ENCODE measurements at regions not wholly inside any gene's neighbourhood (a gene's known extent, or its start where the extent isn't known, plus 50 kb on each side); places are given as distances from the start of the nearest gene placed in this dataset.
A peak's percentile ranks its signal among the peaks of the same experiment; 100 is the strongest.

DNA sequence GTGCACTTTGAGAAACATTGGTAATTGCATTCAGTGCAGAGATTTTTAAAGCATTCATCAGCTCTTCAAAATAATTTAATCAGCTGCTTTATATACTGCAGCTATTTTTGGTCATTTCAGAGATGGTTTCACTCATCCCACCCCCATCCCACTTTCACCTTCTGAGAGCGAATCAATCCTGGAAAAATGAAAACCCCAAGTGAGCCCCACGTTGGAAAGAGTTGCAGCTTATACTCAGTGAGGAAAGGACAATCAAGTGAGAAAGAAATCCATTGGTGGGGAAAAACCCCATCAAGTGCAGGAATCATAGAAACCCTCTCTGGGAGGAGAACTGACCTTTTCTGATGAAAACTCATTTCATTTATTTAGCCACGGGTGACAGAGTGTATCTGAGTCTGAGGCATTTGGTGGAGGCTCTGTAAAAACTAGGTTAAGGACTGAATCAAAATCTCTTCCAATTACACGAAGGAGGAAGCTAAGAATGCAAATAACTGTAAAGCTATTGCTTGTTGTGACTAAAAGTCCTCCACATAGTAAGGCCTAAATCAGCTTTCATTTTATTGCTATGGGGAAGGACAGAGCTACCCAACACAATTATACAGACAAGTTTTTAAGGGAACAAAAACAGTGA lies 240.4 kb upstream of the PGRMC2 start:
- Histone ChIP-seq H3K36me3 (ENCODE audit: control insufficient read depth in 2 of 3, insufficient read depth in 3 of 3, low read length in 3 of 3) (no peaks in the 10 kb centered on the region), H3K9me3 (ENCODE audit: control insufficient read depth in 2 of 3, insufficient read depth in 1 of 3, low read length in 3 of 3) (no peaks in the 10 kb centered on the region), H3K4me1 (ENCODE audit: control insufficient read depth in 2 of 3, insufficient read depth in 2 of 3, low read depth in 1 of 3, low read length in 3 of 3) (peaks cover 0 to 8% (median 2%) of the 10 kb centered on the region in 3 donors), H3K27me3 (ENCODE audit: control insufficient read depth, insufficient read depth, low read length) (no peaks in the 10 kb centered on the region), H3K27ac (ENCODE audit: low read depth in 2 of 2, low read length in 2 of 2) (peak overlapping the region in 1 of 2 donors; percentile 13), H3K9ac (ENCODE audit: low read length in 3 of 3) (no peak overlapping the region), H3K4me3 (ENCODE audit: low read length in 3 of 3) (no peak overlapping the region)
- FAIRE-seq (no peak), DNase-seq (no peak)
- TF ChIP-seq, protein P1, sequence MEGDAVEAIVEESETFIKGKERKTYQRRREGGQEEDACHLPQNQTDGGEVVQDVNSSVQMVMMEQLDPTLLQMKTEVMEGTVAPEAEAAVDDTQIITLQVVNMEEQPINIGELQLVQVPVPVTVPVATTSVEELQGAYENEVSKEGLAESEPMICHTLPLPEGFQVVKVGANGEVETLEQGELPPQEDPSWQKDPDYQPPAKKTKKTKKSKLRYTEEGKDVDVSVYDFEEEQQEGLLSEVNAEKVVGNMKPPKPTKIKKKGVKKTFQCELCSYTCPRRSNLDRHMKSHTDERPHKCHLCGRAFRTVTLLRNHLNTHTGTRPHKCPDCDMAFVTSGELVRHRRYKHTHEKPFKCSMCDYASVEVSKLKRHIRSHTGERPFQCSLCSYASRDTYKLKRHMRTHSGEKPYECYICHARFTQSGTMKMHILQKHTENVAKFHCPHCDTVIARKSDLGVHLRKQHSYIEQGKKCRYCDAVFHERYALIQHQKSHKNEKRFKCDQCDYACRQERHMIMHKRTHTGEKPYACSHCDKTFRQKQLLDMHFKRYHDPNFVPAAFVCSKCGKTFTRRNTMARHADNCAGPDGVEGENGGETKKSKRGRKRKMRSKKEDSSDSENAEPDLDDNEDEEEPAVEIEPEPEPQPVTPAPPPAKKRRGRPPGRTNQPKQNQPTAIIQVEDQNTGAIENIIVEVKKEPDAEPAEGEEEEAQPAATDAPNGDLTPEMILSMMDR (IDR thresholded peaks at IDR 0.05; ENCODE audit: borderline replicate concordance, extremely low read depth, insufficient read depth) = no peak
- intact Hi-C loops (cut with DNase I) = no loop called here

DNA sequence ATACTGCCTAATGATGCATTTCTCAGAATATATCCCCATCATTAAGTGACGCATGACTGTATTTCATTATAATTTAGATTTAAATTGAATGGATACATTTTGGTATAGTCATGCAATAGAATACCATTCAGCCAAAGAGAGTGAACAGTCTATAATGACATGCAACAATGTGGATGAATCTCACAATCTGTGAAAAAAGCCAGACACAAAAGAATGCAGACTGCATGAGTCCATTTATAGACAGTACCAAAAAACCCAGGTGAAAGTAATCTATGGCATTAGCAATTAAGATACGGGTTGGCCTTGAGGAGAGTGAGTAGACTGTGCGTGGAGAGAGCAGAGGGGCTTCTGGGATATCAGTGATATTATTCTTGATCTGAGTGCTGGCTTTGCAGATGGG lies 239.7 kb upstream of the PGRMC2 start:
- no peaks in the 10 kb centered on the region for H3K27me3 ChIP-seq (ENCODE audit: control insufficient read depth, insufficient read depth, low read length)
- intact Hi-C loops (cut with DNase I) = no loop called here
- no peak for DNase-seq
- no peak overlapping the region for H3K27ac ChIP-seq (ENCODE audit: low read depth in 2 of 2, low read length in 2 of 2)
- no peak for FAIRE-seq
- H3K9me3 ChIP-seq (ENCODE audit: control insufficient read depth in 2 of 3, insufficient read depth in 1 of 3, low read length in 3 of 3) = no peaks in the 10 kb centered on the region
- TF ChIP-seq, protein P1 (IDR thresholded peaks at IDR 0.05; ENCODE audit: borderline replicate concordance, extremely low read depth, insufficient read depth) = no peak
- H3K4me1 ChIP-seq (ENCODE audit: control insufficient read depth in 2 of 3, insufficient read depth in 2 of 3, low read depth in 1 of 3, low read length in 3 of 3) = peaks cover 0 to 8% (median 2%) of the 10 kb centered on the region in 3 donors
- no peaks in the 10 kb centered on the region for H3K36me3 ChIP-seq (ENCODE audit: control insufficient read depth in 2 of 3, insufficient read depth in 3 of 3, low read length in 3 of 3)
- H3K9ac ChIP-seq (ENCODE audit: low read length in 3 of 3) = no peak overlapping the region
- no peak overlapping the region for H3K4me3 ChIP-seq (ENCODE audit: low read length in 3 of 3)

DNA sequence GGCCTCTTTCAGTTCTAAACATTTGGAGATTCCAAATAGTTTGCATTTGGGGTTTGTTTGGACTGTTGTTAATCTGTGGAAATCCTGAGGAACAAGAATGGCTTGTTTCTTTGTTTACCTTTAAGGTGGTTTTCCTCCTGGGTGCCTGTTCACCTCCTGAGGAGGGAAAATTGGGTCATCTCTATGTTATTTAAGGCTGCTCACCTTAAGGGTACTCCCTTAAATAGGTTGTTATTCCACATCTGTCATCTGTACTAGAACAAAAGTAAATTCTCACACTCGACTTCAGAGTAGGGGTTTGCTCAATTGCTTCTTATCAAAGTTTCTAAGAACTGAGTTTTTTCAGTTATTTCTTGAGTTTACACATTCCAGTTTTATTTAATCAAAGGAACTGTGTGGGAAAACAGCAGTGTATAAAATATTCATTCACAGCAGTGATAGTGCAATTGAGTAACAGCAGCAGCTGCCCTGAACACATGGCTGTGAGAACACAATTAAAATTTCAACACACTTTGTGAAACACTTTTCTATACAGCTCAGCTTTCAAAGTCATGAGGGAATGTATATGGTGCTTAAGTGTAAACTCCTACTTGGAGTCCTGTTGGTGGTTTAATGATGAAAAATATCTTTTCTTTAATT lies 238.5 kb upstream of the PGRMC2 start:
- TF ChIP-seq, protein P1 (IDR thresholded peaks at IDR 0.05; ENCODE audit: borderline replicate concordance, extremely low read depth, insufficient read depth) = no peak
- no peaks in the 10 kb centered on the region for H3K36me3 ChIP-seq (ENCODE audit: control insufficient read depth in 2 of 3, insufficient read depth in 3 of 3, low read length in 3 of 3)
- DNase-seq (no peak), FAIRE-seq (no peak)
- peaks cover 0 to 8% (median 2%) of the 10 kb centered on the region in 3 donors for H3K4me1 ChIP-seq (ENCODE audit: control insufficient read depth in 2 of 3, insufficient read depth in 2 of 3, low read depth in 1 of 3, low read length in 3 of 3)
- H3K9me3 ChIP-seq (ENCODE audit: control insufficient read depth in 2 of 3, insufficient read depth in 1 of 3, low read length in 3 of 3) = no peaks in the 10 kb centered on the region
- intact Hi-C loops (cut with DNase I) = no loop called here
- no peak overlapping the region for H3K9ac ChIP-seq (ENCODE audit: low read length in 3 of 3)
- H3K27me3 ChIP-seq (ENCODE audit: control insufficient read depth, insufficient read depth, low read length) = no peaks in the 10 kb centered on the region
- H3K4me3 ChIP-seq (ENCODE audit: low read length in 3 of 3) = no peak overlapping the region
- H3K27ac ChIP-seq (ENCODE audit: low read depth in 2 of 2, low read length in 2 of 2) = no peak overlapping the region
